ENCODE measurements at regions not wholly inside any gene's neighbourhood (a gene's known extent, or its start where the extent isn't known, plus 50 kb on each side); places are given as distances from the start of the nearest gene placed in this dataset.

- no peak overlapping the region for H3K4me3 ChIP-seq
- WGBS (ENCODE audit: low lambda C conversion rate, missing lambda C conversion rate): 58% methylated on average over 8 of the region's 8 CpGs
- DNase-seq (ENCODE audit: low spot score): no peak
Observed at GRCh38 chr10:37684765-37685164, 172.6 kb downstream of the ZNF248 start.

DNA sequence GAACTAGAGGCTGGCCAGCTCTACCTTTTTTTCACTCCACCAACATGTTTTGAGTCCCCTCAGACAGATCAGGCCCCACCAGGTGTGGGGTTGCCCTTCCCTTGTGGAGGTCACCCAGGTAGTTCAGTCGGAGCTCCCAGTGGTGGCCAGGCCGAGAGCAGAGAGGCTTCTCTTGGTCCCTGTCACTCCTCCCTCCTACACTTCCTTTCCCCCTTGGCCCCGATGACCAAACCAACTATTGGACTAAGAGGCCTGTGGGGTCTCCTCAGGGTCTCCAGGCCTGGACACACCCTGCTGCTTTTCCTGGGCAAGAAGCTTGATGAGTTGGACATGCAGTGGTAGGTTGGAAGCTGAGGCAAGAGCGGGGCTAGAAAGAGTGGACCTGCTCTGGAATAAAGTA, 174.8 kb downstream of the ZNF248 start:
- Histone ChIP-seq H3K27ac (no peak overlapping the region), H3K9me3 (ENCODE audit: low read depth) (no peaks in the 10 kb centered on the region), H4K20me1 (ENCODE audit: insufficient read depth, poor library complexity, severe bottlenecking) (no peaks in the 10 kb centered on the region), H3K27me3 (no peaks in the 10 kb centered on the region), H2AFZ (no peak overlapping the region), H3K4me3 (no peak overlapping the region), H3K9me2 (replicated peaks; ENCODE audit: insufficient read depth) (no peaks in the 10 kb centered on the region), H3K4me2 (no peak overlapping the region), H3K36me3 (replicated peaks; ENCODE audit: insufficient read depth, low read depth) (no peaks in the 10 kb centered on the region), H3K4me1 (ENCODE audit: insufficient read depth) (no peaks in the 10 kb centered on the region), H3K79me2 (no peaks in the 10 kb centered on the region)
- TF ChIP-seq CTCF (IDR thresholded peaks at IDR 0.05; ENCODE audit: poor library complexity) (no peak), EZH2 (IDR thresholded peaks at IDR 0.05; ENCODE audit: borderline replicate concordance) (no peak), EZH2phosphoT487 (IDR thresholded peaks at IDR 0.05; ENCODE audit: low read depth, severe bottlenecking, unreplicated experiment) (no peak)
- DNase-seq (ENCODE audit: low spot score): no peak
- WGBS (ENCODE audit: low lambda C conversion rate, missing lambda C conversion rate): 79% methylated on average over 4 of the region's 4 CpGs

More at GRCh38 chr10:37684765-37685164, 172.6 kb downstream of the ZNF248 start:
- Histone ChIP-seq H3K4me2 (no peak overlapping the region), H4K20me1 (ENCODE audit: insufficient read depth, poor library complexity, severe bottlenecking) (no peaks in the 10 kb centered on the region), H3K9me2 (replicated peaks; ENCODE audit: insufficient read depth) (no peaks in the 10 kb centered on the region), H3K4me1 (ENCODE audit: insufficient read depth) (no peaks in the 10 kb centered on the region), H3K9me3 (ENCODE audit: low read depth) (no peaks in the 10 kb centered on the region), H3K27ac (no peak overlapping the region), H3K27me3 (no peaks in the 10 kb centered on the region), H3K36me3 (replicated peaks; ENCODE audit: insufficient read depth, low read depth) (no peaks in the 10 kb centered on the region), H3K79me2 (no peaks in the 10 kb centered on the region), H2AFZ (no peak overlapping the region)
- TF ChIP-seq CTCF (IDR thresholded peaks at IDR 0.05; ENCODE audit: poor library complexity) (no peak), EZH2 (IDR thresholded peaks at IDR 0.05; ENCODE audit: borderline replicate concordance) (no peak), EZH2phosphoT487 (IDR thresholded peaks at IDR 0.05; ENCODE audit: low read depth, severe bottlenecking, unreplicated experiment) (no peak)

GRCh38 chr10:37681617-37681999, 175.8 kb downstream of the ZNF248 start:
- Histone ChIP-seq H3K36me3 (replicated peaks; ENCODE audit: insufficient read depth, low read depth) (no peaks in the 10 kb centered on the region), H3K27ac (no peak overlapping the region), H3K4me2 (no peak overlapping the region), H3K79me2 (no peaks in the 10 kb centered on the region), H3K9me3 (ENCODE audit: low read depth) (no peaks in the 10 kb centered on the region), H2AFZ (no peak overlapping the region), H3K27me3 (no peaks in the 10 kb centered on the region), H3K4me1 (ENCODE audit: insufficient read depth) (no peaks in the 10 kb centered on the region), H4K20me1 (ENCODE audit: insufficient read depth, poor library complexity, severe bottlenecking) (no peaks in the 10 kb centered on the region), H3K4me3 (no peak overlapping the region), H3K9me2 (replicated peaks; ENCODE audit: insufficient read depth) (no peaks in the 10 kb centered on the region)
- TF ChIP-seq EZH2 (IDR thresholded peaks at IDR 0.05; ENCODE audit: borderline replicate concordance) (no peak), CTCF (IDR thresholded peaks at IDR 0.05; ENCODE audit: poor library complexity) (no peak), EZH2phosphoT487 (IDR thresholded peaks at IDR 0.05; ENCODE audit: low read depth, severe bottlenecking, unreplicated experiment) (no peak)
- DNase-seq (ENCODE audit: low spot score): no peak
- WGBS (ENCODE audit: low lambda C conversion rate, missing lambda C conversion rate): 85% methylated on average over 12 of the region's 12 CpGs

Data from hepatocyte (in vitro differentiated cells).